ENCODE measurements at regions not wholly inside any gene's neighbourhood (a gene's known extent, or its start where the extent isn't known, plus 50 kb on each side); places are given as distances from the start of the nearest gene placed in this dataset.

GRCh38 chr10:121213437-121213836 lies 362.3 kb downstream of the WDR11 start:
- Histone ChIP-seq H3K9me1 (ENCODE audit: control insufficient read depth, extremely low read depth, insufficient read depth, low read length) (no peaks in the 10 kb centered on the region), H2AFZ (ENCODE audit: control insufficient read depth, low read length) (no peak overlapping the region), H3K4me1 (ENCODE audit: control insufficient read depth, extremely low read depth, insufficient read depth, low read length) (peaks cover 6% of the 10 kb centered on the region), H3K27ac (ENCODE audit: control insufficient read depth, insufficient read depth, low read length) (no peak overlapping the region), H3K4me2 (ENCODE audit: control insufficient read depth, extremely low read depth, insufficient read depth, low read depth, low read length) (no peak overlapping the region), H3K4me3 (ENCODE audit: control insufficient read depth in 2 of 3, extremely low read depth in 1 of 3, insufficient read depth in 2 of 3, low read depth in 1 of 3, low read length in 3 of 3) (no peak overlapping the region), H3K79me2 (ENCODE audit: control insufficient read depth, insufficient read depth, low read length) (no peaks in the 10 kb centered on the region), H4K20me1 (ENCODE audit: control insufficient read depth, extremely low read depth, insufficient read depth, low read length) (no peaks in the 10 kb centered on the region), H3K27me3 (ENCODE audit: control insufficient read depth, extremely low read depth, insufficient read depth, low read length) (no peaks in the 10 kb centered on the region), H3K9ac (ENCODE audit: control insufficient read depth, extremely low read depth, insufficient read depth, low read length) (no peak overlapping the region), H3K36me3 (ENCODE audit: control insufficient read depth in 2 of 2, extremely low read depth in 1 of 2, insufficient read depth in 2 of 2, low read length in 2 of 2) (no peaks in the 10 kb centered on the region), H3K9me3 (ENCODE audit: control insufficient read depth, low read depth, low read length) (no peaks in the 10 kb centered on the region)
- DNase-seq (ENCODE audit: low read depth, low spot score) (no peak), FAIRE-seq (no peak)
- TF ChIP-seq CTCF (optimal IDR thresholded peaks at IDR 0.05 in 1 of 3, IDR thresholded peaks at IDR 0.05 in 1 of 3, conservative IDR thresholded peaks at IDR 0.05 in 1 of 3; ENCODE audit: extremely low read depth in 1 of 3, insufficient read depth in 2 of 3, low read length in 3 of 3) (no peak), EZH2 (IDR thresholded peaks at IDR 0.05; ENCODE audit: low read length) (no peak)
- dilution Hi-C loops (cut with MboI; ENCODE audit: extremely low pct_ligation_motif_present, low sequenced_read_pairs) = no loop called here

GRCh38 chr10:121216295-121216694 lies 365.1 kb downstream of the WDR11 start:
- no peak overlapping the region for H3K4me3 ChIP-seq (ENCODE audit: control insufficient read depth in 2 of 3, extremely low read depth in 1 of 3, insufficient read depth in 2 of 3, low read depth in 1 of 3, low read length in 3 of 3)
- H3K9me1 ChIP-seq (ENCODE audit: control insufficient read depth, extremely low read depth, insufficient read depth, low read length) = no peaks in the 10 kb centered on the region
- peak overlapping the region; percentile 64 for H2AFZ ChIP-seq (ENCODE audit: control insufficient read depth, low read length)
- no peaks in the 10 kb centered on the region for H3K36me3 ChIP-seq (ENCODE audit: control insufficient read depth in 2 of 2, extremely low read depth in 1 of 2, insufficient read depth in 2 of 2, low read length in 2 of 2)
- dilution Hi-C loops (cut with MboI; ENCODE audit: extremely low pct_ligation_motif_present, low sequenced_read_pairs) = no loop called here
- H3K4me1 ChIP-seq (ENCODE audit: control insufficient read depth, extremely low read depth, insufficient read depth, low read length) = peaks cover 6% of the 10 kb centered on the region
- no peaks in the 10 kb centered on the region for H3K79me2 ChIP-seq (ENCODE audit: control insufficient read depth, insufficient read depth, low read length)
- no peak overlapping the region for H3K9ac ChIP-seq (ENCODE audit: control insufficient read depth, extremely low read depth, insufficient read depth, low read length)
- no peaks in the 10 kb centered on the region for H4K20me1 ChIP-seq (ENCODE audit: control insufficient read depth, extremely low read depth, insufficient read depth, low read length)
- no peak overlapping the region for H3K27ac ChIP-seq (ENCODE audit: control insufficient read depth, insufficient read depth, low read length)
- no peak for FAIRE-seq
- no peaks in the 10 kb centered on the region for H3K27me3 ChIP-seq (ENCODE audit: control insufficient read depth, extremely low read depth, insufficient read depth, low read length)
- no peak overlapping the region for H3K4me2 ChIP-seq (ENCODE audit: control insufficient read depth, extremely low read depth, insufficient read depth, low read depth, low read length)
- no peak for DNase-seq (ENCODE audit: low read depth, low spot score)
- TF ChIP-seq EZH2 (IDR thresholded peaks at IDR 0.05; ENCODE audit: low read length) (no peak), CTCF (optimal IDR thresholded peaks at IDR 0.05 in 1 of 3, IDR thresholded peaks at IDR 0.05 in 1 of 3, conservative IDR thresholded peaks at IDR 0.05 in 1 of 3; ENCODE audit: extremely low read depth in 1 of 3, insufficient read depth in 2 of 3, low read length in 3 of 3) (no peak)
- H3K9me3 ChIP-seq (ENCODE audit: control insufficient read depth, low read depth, low read length) = no peaks in the 10 kb centered on the region
